ENCODE measurements at regions not wholly inside any gene's neighbourhood (a gene's known extent, or its start where the extent isn't known, plus 50 kb on each side); places are given as distances from the start of the nearest gene placed in this dataset.

- in situ Hi-C loops (cut with MboI; ENCODE audit: low sequenced_read_pairs in 4 of 4) (no loop called here), intact Hi-C loops (cut with DNase I; ENCODE audit: low total_unique reads) (no loop called here)
- H3K36me3 ChIP-seq, result no peaks in the 10 kb centered on the region
- no peaks in the 10 kb centered on the region for H3K27me3 ChIP-seq
- no peak for ATAC-seq
- H3K4me3 ChIP-seq, result no peak overlapping the region
- no peak for TF ChIP-seq CTCF (IDR thresholded peaks at IDR 0.05 in 4 of 5, conservative IDR thresholded peaks at IDR 0.05 in 1 of 5)
- TF ChIP-seq POLR2A (IDR thresholded peaks at IDR 0.05), result no peak
- DNase-seq, result no peak
- H3K9me3 ChIP-seq, result no peaks in the 10 kb centered on the region
- H3K27ac ChIP-seq, result no peak overlapping the region
- H3K4me1 ChIP-seq, result no peaks in the 10 kb centered on the region
Observed at GRCh38 chr5:63154476-63155309, 576.1 kb downstream of the LRRC70 start.

DNA sequence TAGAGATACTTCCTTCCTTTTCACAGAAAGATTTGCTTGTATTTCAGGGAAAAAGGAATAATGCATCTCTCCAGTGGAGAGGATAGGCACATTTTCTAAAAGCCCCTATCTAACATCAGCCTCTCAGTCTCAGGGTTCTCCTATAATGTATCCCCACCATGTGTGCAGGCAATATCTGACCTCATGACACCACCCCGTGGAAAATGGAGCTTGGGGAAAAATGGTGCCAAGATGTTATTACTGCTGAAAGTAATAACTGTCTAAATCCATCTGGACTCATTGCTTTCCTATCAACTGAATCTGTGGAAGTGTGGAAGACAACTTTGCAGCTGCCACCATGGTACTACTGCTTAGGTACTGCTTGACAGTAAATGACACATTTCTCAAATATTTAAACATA lies 574.3 kb downstream of the LRRC70 start:
- TF ChIP-seq POLR2A (IDR thresholded peaks at IDR 0.05), result no peak
- TF ChIP-seq CTCF (IDR thresholded peaks at IDR 0.05 in 4 of 5, conservative IDR thresholded peaks at IDR 0.05 in 1 of 5), result no peak
- in situ Hi-C loops (cut with MboI; ENCODE audit: low sequenced_read_pairs in 4 of 4), result no loop called here

GRCh38 chr5:63145167-63145566 lies 566.5 kb downstream of the LRRC70 start:
- intact Hi-C loops (cut with DNase I; ENCODE audit: low total_unique reads), result no loop called here
- Histone ChIP-seq H3K4me1 (no peaks in the 10 kb centered on the region), H3K9me3 (no peaks in the 10 kb centered on the region), H3K27ac (no peak overlapping the region), H3K4me3 (no peak overlapping the region), H3K36me3 (no peaks in the 10 kb centered on the region), H3K27me3 (no peaks in the 10 kb centered on the region)
- in situ Hi-C loops (cut with MboI; ENCODE audit: low sequenced_read_pairs in 4 of 4), result no loop called here
- TF ChIP-seq POLR2A (IDR thresholded peaks at IDR 0.05) (no peak), CTCF (IDR thresholded peaks at IDR 0.05 in 4 of 5, conservative IDR thresholded peaks at IDR 0.05 in 1 of 5) (no peak)
- ATAC-seq, result peak in 1 of 2 donors; percentile 62
- peak; percentile 19 to 47 for DNase-seq

More for the DNA sequence above, 574.3 kb downstream of the LRRC70 start:
- H3K4me1 ChIP-seq, result no peaks in the 10 kb centered on the region
- no peaks in the 10 kb centered on the region for H3K36me3 ChIP-seq
- no peaks in the 10 kb centered on the region for H3K9me3 ChIP-seq
- H3K4me3 ChIP-seq, result no peak overlapping the region
- H3K27ac ChIP-seq, result no peak overlapping the region
- no peak for ATAC-seq
- H3K27me3 ChIP-seq, result no peaks in the 10 kb centered on the region
- no peak for DNase-seq
- intact Hi-C loops (cut with DNase I; ENCODE audit: low total_unique reads), result no loop called here

GRCh38 chr5:63141591-63141990 lies 563.0 kb downstream of the LRRC70 start:
- Histone ChIP-seq H3K9me3 (no peaks in the 10 kb centered on the region), H3K4me3 (no peak overlapping the region), H3K36me3 (no peaks in the 10 kb centered on the region), H3K27ac (no peak overlapping the region), H3K27me3 (no peaks in the 10 kb centered on the region), H3K4me1 (no peaks in the 10 kb centered on the region)
- TF ChIP-seq POLR2A (IDR thresholded peaks at IDR 0.05), result no peak
- TF ChIP-seq CTCF (IDR thresholded peaks at IDR 0.05 in 4 of 5, conservative IDR thresholded peaks at IDR 0.05 in 1 of 5), result no peak
- no peak for DNase-seq
- intact Hi-C loops (cut with DNase I; ENCODE audit: low total_unique reads) (loop anchor here (5.0 kb wide), 1 partner anchor 926 kb away; no protein-coding TSS in a partner anchor), in situ Hi-C loops (cut with MboI; ENCODE audit: low sequenced_read_pairs in 4 of 4) (no loop called here)
- no peak for ATAC-seq
